GM21526 (cell line): ENCODE measurements at regions not wholly inside any gene's neighbourhood (a gene's known extent, or its start where the extent isn't known, plus 50 kb on each side); places are given as distances from the start of the nearest gene placed in this dataset.
"Not testable (repeated sequence)": the region's sequence is repeated elsewhere in the genome, so short reads cannot be mapped to it uniquely, and the experiment has no call there.

Source experiments
- ATAC-seq: cut with Tn5 transposase; IDR thresholded peaks from one replicate; pipeline ENCODE4 v1.9.1; 2021; ENCODE audit warnings: moderate library complexity; ENCODE audit not compliant: unreplicated experiment, low FRiP score

GRCh38 chr2:139477618-139478017 lies 697.4 kb upstream of the NXPH2 start:
- ATAC-seq = no peak

- ATAC-seq = no peak
These were observed 689.8 kb upstream of the NXPH2 start for GRCh38 chr2:139469985-139470384.

GRCh38 chr2:139465789-139466188 lies 685.6 kb upstream of the NXPH2 start:
- no peak for ATAC-seq

GRCh38 chr2:139457873-139458272 lies 677.7 kb upstream of the NXPH2 start:
- no peak for ATAC-seq

GRCh38 chr2:139454251-139454650 lies 674.1 kb upstream of the NXPH2 start:
- no peak for ATAC-seq

GRCh38 chr2:139439100-139439499 lies 658.9 kb upstream of the NXPH2 start:
- ATAC-seq = no peak

GRCh38 chr2:139438478-139438877 lies 658.3 kb upstream of the NXPH2 start:
- ATAC-seq = no peak

- ATAC-seq = no peak
These were observed 647.0 kb upstream of the NXPH2 start for GRCh38 chr2:139427164-139427563.

GRCh38 chr2:139424101-139424500 lies 643.9 kb upstream of the NXPH2 start:
- ATAC-seq = no peak

GRCh38 chr2:139411236-139411635 lies 631.0 kb upstream of the NXPH2 start:
- ATAC-seq = no peak

GRCh38 chr2:139410833-139411174 lies 630.6 kb upstream of the NXPH2 start:
- ATAC-seq = not testable (repeated sequence)

GRCh38 chr2:139410147-139410832 lies 630.1 kb upstream of the NXPH2 start:
- ATAC-seq = not testable (repeated sequence)

- no peak for ATAC-seq
These were observed 629.0 kb upstream of the NXPH2 start for GRCh38 chr2:139409212-139409611.

- no peak for ATAC-seq
These were observed 623.8 kb upstream of the NXPH2 start for GRCh38 chr2:139403948-139404347.

GRCh38 chr2:139394801-139395200 lies 614.6 kb upstream of the NXPH2 start:
- no peak for ATAC-seq

GRCh38 chr2:139389391-139389790 lies 609.2 kb upstream of the NXPH2 start:
- ATAC-seq = no peak

GRCh38 chr2:139386401-139386800 lies 606.2 kb upstream of the NXPH2 start:
- ATAC-seq = no peak

- no peak for ATAC-seq
These were observed 603.3 kb upstream of the NXPH2 start for GRCh38 chr2:139383532-139383931.

- ATAC-seq = no peak
These were observed 599.9 kb upstream of the NXPH2 start for GRCh38 chr2:139380051-139380450.

GRCh38 chr2:139378373-139378772 lies 598.2 kb upstream of the NXPH2 start:
- ATAC-seq = no peak

- no peak for ATAC-seq
These were observed 594.2 kb upstream of the NXPH2 start for GRCh38 chr2:139374296-139374850.
